ENCODE measurements at regions not wholly inside any gene's neighbourhood (a gene's known extent, or its start where the extent isn't known, plus 50 kb on each side); places are given as distances from the start of the nearest gene placed in this dataset.

- WGBS (ENCODE audit: insufficient coverage, insufficient replicate concordance, low lambda C conversion rate, missing lambda C conversion rate): 39% methylated on average over 4 of the region's 4 CpGs
- ChIA-PET POLR2A (no interaction called here), SMC1A (ENCODE audit: uncharacterized antibody, unreplicated experiment) (no interaction called here), CTCF (no interaction called here), RAD21 (ENCODE audit: unreplicated experiment) (no interaction called here)
- in situ Hi-C loops (cut with MboI): no loop called here
- Histone ChIP-seq H3K9me3 (replicated peaks; ENCODE audit: control insufficient read depth, insufficient read depth, low read length) (no peaks in the 10 kb centered on the region), H3K4me3 (no peak overlapping the region), H4K20me1 (ENCODE audit: control insufficient read depth, insufficient read depth) (no peaks in the 10 kb centered on the region), H3K27ac (ENCODE audit: control insufficient read depth, insufficient read depth) (no peak overlapping the region), H3K4me1 (ENCODE audit: control insufficient read depth, insufficient read depth, low read length) (0 out of 2 replicates have a peak, but pooled peaks cover 3% of the 10 kb centered on the region), H2AFZ (ENCODE audit: control insufficient read depth, low read depth, low read length) (no peak overlapping the region), H3K9ac (ENCODE audit: control insufficient read depth, insufficient read depth, low read length) (no peak overlapping the region), H3K79me2 (ENCODE audit: control insufficient read depth, insufficient read depth, low read length) (no peaks in the 10 kb centered on the region), H3K4me2 (ENCODE audit: control insufficient read depth, insufficient read depth) (no peak overlapping the region), H3K27me3 (replicated peaks in 1 of 2; ENCODE audit: control insufficient read depth in 2 of 2, insufficient read depth in 2 of 2, low read length in 1 of 2) (no peaks in the 10 kb centered on the region), H3K36me3 (ENCODE audit: control insufficient read depth in 2 of 2, insufficient read depth in 2 of 2, low read length in 1 of 2) (no peaks in the 10 kb centered on the region)
- TF ChIP-seq EZH2 (IDR thresholded peaks at IDR 0.05; ENCODE audit: borderline replicate concordance, control insufficient read depth, low read depth, low read length) (no peak), CREM (IDR thresholded peaks at IDR 0.05; ENCODE audit: low read depth) (no peak), SPI1 (IDR thresholded peaks at IDR 0.05; ENCODE audit: borderline replicate concordance, insufficient read depth, low read depth, low read length) (no peak), GABPA (IDR thresholded peaks at IDR 0.05; ENCODE audit: low read depth) (no peak)
- DNase-seq (ENCODE audit: low read depth, low spot score): no peak
- intact Hi-C loops (cut with micrococcal nuclease; ENCODE audit: unreplicated experiment): loop anchor here (10.0 kb wide), 1 partner anchor 240 kb away; no protein-coding TSS in a partner anchor
- ATAC-seq: no peak
- no peak for FAIRE-seq
- no TSS peak for BruUV-seq (replicated peaks)
Observed at GRCh38 chr2:216925006-216925405, 65.1 kb upstream of the TNP1 start.

GRCh38 chr2:216923706-216924105 lies 63.8 kb upstream of the TNP1 start:
- intact Hi-C loops (cut with micrococcal nuclease; ENCODE audit: unreplicated experiment) (loop anchor here (5.0 to 10.0 kb wide), 2 partner anchors 241 to 299 kb away; no protein-coding TSS in a partner anchor), in situ Hi-C loops (cut with MboI) (no loop called here)
- ChIA-PET RAD21 (ENCODE audit: unreplicated experiment) (no interaction called here), CTCF (no interaction called here), POLR2A (no interaction called here), SMC1A (ENCODE audit: uncharacterized antibody, unreplicated experiment) (no interaction called here)
- no TSS peak for BruUV-seq (replicated peaks)
- 28% methylated on average over 3 of the region's 3 CpGs for WGBS (ENCODE audit: insufficient coverage, insufficient replicate concordance, low lambda C conversion rate, missing lambda C conversion rate)
- Histone ChIP-seq H3K4me3 (no peak overlapping the region), H3K9ac (ENCODE audit: control insufficient read depth, insufficient read depth, low read length) (no peak overlapping the region), H3K9me3 (replicated peaks; ENCODE audit: control insufficient read depth, insufficient read depth, low read length) (no peaks in the 10 kb centered on the region), H4K20me1 (ENCODE audit: control insufficient read depth, insufficient read depth) (no peaks in the 10 kb centered on the region), H3K27me3 (replicated peaks in 1 of 2; ENCODE audit: control insufficient read depth in 2 of 2, insufficient read depth in 2 of 2, low read length in 1 of 2) (no peaks in the 10 kb centered on the region), H3K4me2 (ENCODE audit: control insufficient read depth, insufficient read depth) (no peak overlapping the region), H3K79me2 (ENCODE audit: control insufficient read depth, insufficient read depth, low read length) (no peaks in the 10 kb centered on the region), H3K27ac (ENCODE audit: control insufficient read depth, insufficient read depth) (no peak overlapping the region), H3K4me1 (ENCODE audit: control insufficient read depth, insufficient read depth, low read length) (0 out of 2 replicates have a peak, but pooled peaks cover 3% of the 10 kb centered on the region), H2AFZ (ENCODE audit: control insufficient read depth, low read depth, low read length) (no peak overlapping the region), H3K36me3 (ENCODE audit: control insufficient read depth in 2 of 2, insufficient read depth in 2 of 2, low read length in 1 of 2) (no peaks in the 10 kb centered on the region)
- DNase-seq (ENCODE audit: low read depth, low spot score) (no peak), ATAC-seq (no peak), FAIRE-seq (no peak)
- TF ChIP-seq CTCF (IDR thresholded peaks at IDR 0.05 in 2 of 3, conservative IDR thresholded peaks at IDR 0.05 in 1 of 3; ENCODE audit: control insufficient read depth in 2 of 3, extremely low read depth in 1 of 3, insufficient read depth in 1 of 3, low read depth in 3 of 3, low read length in 3 of 3): no peak
- TF ChIP-seq ZZZ3 (IDR thresholded peaks at IDR 0.05; ENCODE audit: control insufficient read depth, insufficient read length, low read depth): no peak
- no peak for TF ChIP-seq ESRRA (IDR thresholded peaks at IDR 0.05; ENCODE audit: low read length)
- TF ChIP-seq CBFB (IDR thresholded peaks at IDR 0.05; ENCODE audit: low read depth): no peak
- TF ChIP-seq FOS (IDR thresholded peaks at IDR 0.05; ENCODE audit: borderline replicate concordance, extremely low read depth, insufficient read length): no peak
- TF ChIP-seq ZNF687 (IDR thresholded peaks at IDR 0.05): no peak
- no peak for TF ChIP-seq USF1 (IDR thresholded peaks at IDR 0.05; ENCODE audit: borderline replicate concordance, extremely low read length, insufficient read depth, low read depth, low read length)

Data from GM12878 (cell line).